Activated gamma-delta T cell treated with Interleukin-2 at 50 U/mL for 16 hours (primary cell): ENCODE measurements at regions not wholly inside any gene's neighbourhood (a gene's known extent, or its start where the extent isn't known, plus 50 kb on each side); places are given as distances from the start of the nearest gene placed in this dataset.
"Not testable (repeated sequence)": the region's sequence is repeated elsewhere in the genome, so short reads cannot be mapped to it uniquely, and the experiment has no call there.

Source experiments
- DNase-seq: peaks from one replicate; pipeline ENCODE4 v3.0.0-alpha.2; 2020

GRCh38 chr21:6428498-6429092, 4092.8 kb upstream of the TPTE start:
- DNase-seq, result not testable (repeated sequence)

- DNase-seq, result not testable (repeated sequence)
These were observed 4091.5 kb upstream of the TPTE start for GRCh38 chr21:6429924-6430323.

- DNase-seq, result not testable (repeated sequence)
These were observed 4088.2 kb upstream of the TPTE start for GRCh38 chr21:6433149-6433548.

- DNase-seq, result not testable (repeated sequence)
These were observed 4085.2 kb upstream of the TPTE start for GRCh38 chr21:6436205-6436604.

- not testable (repeated sequence) for DNase-seq
These were observed 4084.2 kb upstream of the TPTE start for GRCh38 chr21:6436971-6437833.

- DNase-seq, result not testable (repeated sequence)
These were observed 4083.6 kb upstream of the TPTE start for GRCh38 chr21:6437834-6438187.

GRCh38 chr21:6439058-6439457, 4082.3 kb upstream of the TPTE start:
- not testable (repeated sequence) for DNase-seq

GRCh38 chr21:6454648-6455340, 4066.6 kb upstream of the TPTE start:
- DNase-seq, result not testable (repeated sequence)

- not testable (repeated sequence) for DNase-seq
These were observed 4065.2 kb upstream of the TPTE start for GRCh38 chr21:6456011-6456661.

- DNase-seq, result not testable (repeated sequence)
These were observed 4061.6 kb upstream of the TPTE start for GRCh38 chr21:6459761-6460160.

GRCh38 chr21:6461358-6461757, 4060.0 kb upstream of the TPTE start:
- DNase-seq, result not testable (repeated sequence)

- not testable (repeated sequence) for DNase-seq
These were observed 4057.0 kb upstream of the TPTE start for GRCh38 chr21:6464419-6464818.

GRCh38 chr21:6466081-6466698, 4055.2 kb upstream of the TPTE start:
- not testable (repeated sequence) for DNase-seq

- DNase-seq, result not testable (repeated sequence)
These were observed 4054.7 kb upstream of the TPTE start for GRCh38 chr21:6466707-6467106.

GRCh38 chr21:6467189-6467774, 4054.1 kb upstream of the TPTE start:
- not testable (repeated sequence) for DNase-seq

- DNase-seq, result not testable (repeated sequence)
These were observed 4053.5 kb upstream of the TPTE start for GRCh38 chr21:6467907-6468306.

GRCh38 chr21:6468331-6468860, 4053.0 kb upstream of the TPTE start:
- DNase-seq, result not testable (repeated sequence)

- not testable (repeated sequence) for DNase-seq
These were observed 4047.0 kb upstream of the TPTE start for GRCh38 chr21:6474250-6474968.

GRCh38 chr21:6481116-6481515, 4040.3 kb upstream of the TPTE start:
- DNase-seq, result not testable (repeated sequence)

GRCh38 chr21:6482616-6483015, 4038.8 kb upstream of the TPTE start:
- not testable (repeated sequence) for DNase-seq

- DNase-seq, result not testable (repeated sequence)
These were observed 4037.7 kb upstream of the TPTE start for GRCh38 chr21:6483645-6484044.
